Stimulated activated naive B cell treated with anti-CD40 and anti-IgM and Interleukin-4, amounts not matched to agents 10 μg/mL and 1 μg/mL and 100 μg/mL, for 72 hours (primary cell): ENCODE measurements at regions not wholly inside any gene's neighbourhood (a gene's known extent, or its start where the extent isn't known, plus 50 kb on each side); places are given as distances from the start of the nearest gene placed in this dataset.

Source experiments
- ATAC-seq, 2 donors: fragments of 150-1000 bp; cut with Tn5 transposase; replicated peaks; 2 replicates each; pipeline ENCODE4 v1.10.0; 2021; ENCODE audit warnings: moderate library complexity in 1 of 2
- DNase-seq: peaks from one replicate; pipeline ENCODE4 v3.0.0; 2021
- H3K27ac Mint-ChIP-seq: one replicate; pipeline ENCODE4 v1.8.0; 2022; ENCODE audit warnings: mild to moderate bottlenecking, mixed read lengths
- H3K27me3 Mint-ChIP-seq, 2 donors: one replicate each; pipeline ENCODE4 v1.8.0; 2022; ENCODE audit warnings: mixed read lengths in 2 of 2
- H3K36me3 Mint-ChIP-seq, 2 donors: one replicate each; pipeline ENCODE4 v1.8.0; 2022; ENCODE audit warnings: mixed read lengths in 2 of 2, mild to moderate bottlenecking in 1 of 2
- H3K4me1 Mint-ChIP-seq, 2 donors: one replicate each; pipeline ENCODE4 v1.8.0; 2022; ENCODE audit warnings: mixed read lengths in 2 of 2, mild to moderate bottlenecking in 1 of 2
- H3K4me3 Mint-ChIP-seq, 2 donors: one replicate each; pipeline ENCODE4 v1.8.0; 2022; ENCODE audit warnings: mild to moderate bottlenecking in 2 of 2, mixed read lengths in 2 of 2, moderate library complexity in 1 of 2
- H3K9me3 Mint-ChIP-seq, 2 donors: one replicate each; pipeline ENCODE4 v1.8.0; 2022; ENCODE audit warnings: mixed read lengths in 2 of 2, mild to moderate bottlenecking in 1 of 2

- Mint-ChIP-seq H3K4me1 (peaks cover 13 to 29% of the 10 kb centered on the region in 2 donors), H3K27me3 (peaks cover 27 to 34% of the 10 kb centered on the region in 2 donors), H3K36me3 (no peaks in the 10 kb centered on the region), H3K4me3 (no peak overlapping the region), H3K9me3 (no peaks in the 10 kb centered on the region), H3K27ac (no peak overlapping the region)
- DNase-seq, result no peak
- ATAC-seq, result peak in 1 of 2 donors; percentile 41
Observed at GRCh38 chr5:72559866-72560766, 52.9 kb upstream of the ZNF366 start.

- no peak for DNase-seq
- no peaks in the 10 kb centered on the region for H3K9me3 Mint-ChIP-seq
- no peak for ATAC-seq
- peaks cover 22 to 35% of the 10 kb centered on the region in 2 donors for H3K27me3 Mint-ChIP-seq
- H3K4me1 Mint-ChIP-seq, result peaks cover 13 to 29% of the 10 kb centered on the region in 2 donors
- H3K27ac Mint-ChIP-seq, result no peak overlapping the region
- no peaks in the 10 kb centered on the region for H3K36me3 Mint-ChIP-seq
- H3K4me3 Mint-ChIP-seq, result no peak overlapping the region
Observed at GRCh38 chr5:72558383-72558782, 51.2 kb upstream of the ZNF366 start.

- Mint-ChIP-seq H3K9me3 (no peaks in the 10 kb centered on the region), H3K27me3 (peaks cover 23 to 35% of the 10 kb centered on the region in 2 donors), H3K4me1 (peaks cover 13 to 29% of the 10 kb centered on the region in 2 donors), H3K36me3 (no peaks in the 10 kb centered on the region), H3K27ac (no peak overlapping the region), H3K4me3 (no peak overlapping the region)
- DNase-seq (no peak), ATAC-seq (no peak)
Observed at GRCh38 chr5:72558046-72558336, 50.8 kb upstream of the ZNF366 start.

- no peak for DNase-seq
- peak overlapping the region; percentile 93 for H3K27ac Mint-ChIP-seq
- peaks cover 13 to 29% of the 10 kb centered on the region in 2 donors for H3K4me1 Mint-ChIP-seq
- peak overlapping the region; percentile 82 to 88 for H3K4me3 Mint-ChIP-seq
- peak; percentile 13 to 30 for ATAC-seq
- H3K9me3 Mint-ChIP-seq, result no peaks in the 10 kb centered on the region
- H3K27me3 Mint-ChIP-seq, result peaks cover 24 to 40% of the 10 kb centered on the region in 2 donors
- H3K36me3 Mint-ChIP-seq, result no peaks in the 10 kb centered on the region
Observed at GRCh38 chr5:72557167-72558045, 50.2 kb upstream of the ZNF366 start.
